ENCODE measurements at regions not wholly inside any gene's neighbourhood (a gene's known extent, or its start where the extent isn't known, plus 50 kb on each side); places are given as distances from the start of the nearest gene placed in this dataset.

GRCh38 chr12:65682112-65682511, 142.2 kb upstream of the HMGA2 start:
- Histone ChIP-seq H3K27ac (ENCODE audit: low read depth in 1 of 2, low read length in 1 of 2) (no peak overlapping the region), H3K27me3 (ENCODE audit: control insufficient read depth in 2 of 2, insufficient read depth in 1 of 2, low read length in 1 of 2) (no peaks in the 10 kb centered on the region), H3K36me3 (ENCODE audit: control insufficient read depth in 2 of 2, insufficient read depth in 2 of 2, low read length in 1 of 2) (no peaks in the 10 kb centered on the region), H3K4me3 (ENCODE audit: low read length in 2 of 2) (no peak overlapping the region), H3K4me1 (ENCODE audit: control insufficient read depth in 2 of 2, insufficient read depth in 2 of 2, low read length in 2 of 2) (no peaks in the 10 kb centered on the region), H3K9me3 (ENCODE audit: control insufficient read depth in 2 of 2, insufficient read depth in 1 of 2, low read length in 1 of 2) (no peaks in the 10 kb centered on the region)
- DNase-seq (ENCODE audit: low read depth in 6 of 9, low spot score in 9 of 9) = no peak
- 75% methylated on average over 3 of the region's 3 CpGs for WGBS

GRCh38 chr12:65684906-65685305, 139.4 kb upstream of the HMGA2 start:
- Histone ChIP-seq H3K36me3 (ENCODE audit: control insufficient read depth in 2 of 2, insufficient read depth in 2 of 2, low read length in 1 of 2) (no peaks in the 10 kb centered on the region), H3K27me3 (ENCODE audit: control insufficient read depth in 2 of 2, insufficient read depth in 1 of 2, low read length in 1 of 2) (no peaks in the 10 kb centered on the region), H3K4me1 (ENCODE audit: control insufficient read depth in 2 of 2, insufficient read depth in 2 of 2, low read length in 2 of 2) (no peaks in the 10 kb centered on the region), H3K27ac (ENCODE audit: low read depth in 1 of 2, low read length in 1 of 2) (no peak overlapping the region), H3K4me3 (ENCODE audit: low read length in 2 of 2) (no peak overlapping the region), H3K9me3 (ENCODE audit: control insufficient read depth in 2 of 2, insufficient read depth in 1 of 2, low read length in 1 of 2) (no peaks in the 10 kb centered on the region)
- DNase-seq (ENCODE audit: low read depth in 6 of 9, low spot score in 9 of 9) = no peak
- WGBS = 87% methylated on average over 2 of the region's 2 CpGs

DNA sequence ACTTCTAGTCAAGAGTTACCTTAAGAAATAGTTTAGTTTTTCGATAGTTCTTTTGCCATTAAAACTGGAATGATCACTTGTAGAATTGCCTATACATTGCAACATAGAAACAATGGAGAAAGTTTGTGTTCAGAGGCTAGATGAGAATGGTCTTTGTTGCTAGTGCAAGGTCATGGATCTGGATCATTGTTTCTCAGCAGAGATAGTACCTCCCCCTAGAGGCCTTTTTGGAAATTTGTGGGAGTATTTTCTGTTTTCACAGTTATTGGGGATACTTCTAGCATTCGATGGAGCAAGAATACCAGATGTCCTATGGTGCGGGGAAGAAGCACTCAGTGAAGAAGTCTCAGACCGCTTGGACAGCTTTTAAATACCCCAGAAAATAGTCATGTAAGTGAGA, 138.8 kb upstream of the HMGA2 start:
- H3K4me1 ChIP-seq (ENCODE audit: control insufficient read depth in 2 of 2, insufficient read depth in 2 of 2, low read length in 2 of 2) = no peaks in the 10 kb centered on the region
- 83% methylated on average over 4 of the region's 4 CpGs for WGBS

GRCh38 chr12:65689508-65689907, 134.8 kb upstream of the HMGA2 start:
- Histone ChIP-seq H3K27me3 (ENCODE audit: control insufficient read depth in 2 of 2, insufficient read depth in 1 of 2, low read length in 1 of 2) (no peaks in the 10 kb centered on the region), H3K36me3 (ENCODE audit: control insufficient read depth in 2 of 2, insufficient read depth in 2 of 2, low read length in 1 of 2) (no peaks in the 10 kb centered on the region), H3K9me3 (ENCODE audit: control insufficient read depth in 2 of 2, insufficient read depth in 1 of 2, low read length in 1 of 2) (no peaks in the 10 kb centered on the region), H3K4me1 (ENCODE audit: control insufficient read depth in 2 of 2, insufficient read depth in 2 of 2, low read length in 2 of 2) (no peaks in the 10 kb centered on the region), H3K27ac (ENCODE audit: low read depth in 1 of 2, low read length in 1 of 2) (no peak overlapping the region), H3K4me3 (ENCODE audit: low read length in 2 of 2) (no peak overlapping the region)
- no peak for DNase-seq (ENCODE audit: low read depth in 6 of 9, low spot score in 9 of 9)
- WGBS = 95% methylated on average over 2 of the region's 2 CpGs

More for the DNA sequence above, 138.8 kb upstream of the HMGA2 start:
- H3K4me3 ChIP-seq (ENCODE audit: low read length in 2 of 2) = no peak overlapping the region
- no peaks in the 10 kb centered on the region for H3K27me3 ChIP-seq (ENCODE audit: control insufficient read depth in 2 of 2, insufficient read depth in 1 of 2, low read length in 1 of 2)
- no peak overlapping the region for H3K27ac ChIP-seq (ENCODE audit: low read depth in 1 of 2, low read length in 1 of 2)
- H3K9me3 ChIP-seq (ENCODE audit: control insufficient read depth in 2 of 2, insufficient read depth in 1 of 2, low read length in 1 of 2) = no peaks in the 10 kb centered on the region
- H3K36me3 ChIP-seq (ENCODE audit: control insufficient read depth in 2 of 2, insufficient read depth in 2 of 2, low read length in 1 of 2) = no peaks in the 10 kb centered on the region
- DNase-seq (ENCODE audit: low read depth in 6 of 9, low spot score in 9 of 9) = peak in 1 of 9 donors; percentile 0

GRCh38 chr12:65690477-65690876, 133.8 kb upstream of the HMGA2 start:
- 91% methylated on average over 1 of the region's 1 CpG for WGBS

GRCh38 chr12:65694130-65694529, 130.2 kb upstream of the HMGA2 start:
- 91% methylated on average over 3 of the region's 3 CpGs for WGBS
- H3K4me3 ChIP-seq (ENCODE audit: low read length in 2 of 2) = no peak overlapping the region
- H3K9me3 ChIP-seq (ENCODE audit: control insufficient read depth in 2 of 2, insufficient read depth in 1 of 2, low read length in 1 of 2) = no peaks in the 10 kb centered on the region

More at GRCh38 chr12:65690477-65690876, 133.8 kb upstream of the HMGA2 start:
- no peak for DNase-seq (ENCODE audit: low read depth in 6 of 9, low spot score in 9 of 9)
- no peak overlapping the region for H3K4me3 ChIP-seq (ENCODE audit: low read length in 2 of 2)
- H3K27ac ChIP-seq (ENCODE audit: low read depth in 1 of 2, low read length in 1 of 2) = no peak overlapping the region
- no peaks in the 10 kb centered on the region for H3K9me3 ChIP-seq (ENCODE audit: control insufficient read depth in 2 of 2, insufficient read depth in 1 of 2, low read length in 1 of 2)
- H3K4me1 ChIP-seq (ENCODE audit: control insufficient read depth in 2 of 2, insufficient read depth in 2 of 2, low read length in 2 of 2) = no peaks in the 10 kb centered on the region
- H3K27me3 ChIP-seq (ENCODE audit: control insufficient read depth in 2 of 2, insufficient read depth in 1 of 2, low read length in 1 of 2) = no peaks in the 10 kb centered on the region
- no peaks in the 10 kb centered on the region for H3K36me3 ChIP-seq (ENCODE audit: control insufficient read depth in 2 of 2, insufficient read depth in 2 of 2, low read length in 1 of 2)

DNA sequence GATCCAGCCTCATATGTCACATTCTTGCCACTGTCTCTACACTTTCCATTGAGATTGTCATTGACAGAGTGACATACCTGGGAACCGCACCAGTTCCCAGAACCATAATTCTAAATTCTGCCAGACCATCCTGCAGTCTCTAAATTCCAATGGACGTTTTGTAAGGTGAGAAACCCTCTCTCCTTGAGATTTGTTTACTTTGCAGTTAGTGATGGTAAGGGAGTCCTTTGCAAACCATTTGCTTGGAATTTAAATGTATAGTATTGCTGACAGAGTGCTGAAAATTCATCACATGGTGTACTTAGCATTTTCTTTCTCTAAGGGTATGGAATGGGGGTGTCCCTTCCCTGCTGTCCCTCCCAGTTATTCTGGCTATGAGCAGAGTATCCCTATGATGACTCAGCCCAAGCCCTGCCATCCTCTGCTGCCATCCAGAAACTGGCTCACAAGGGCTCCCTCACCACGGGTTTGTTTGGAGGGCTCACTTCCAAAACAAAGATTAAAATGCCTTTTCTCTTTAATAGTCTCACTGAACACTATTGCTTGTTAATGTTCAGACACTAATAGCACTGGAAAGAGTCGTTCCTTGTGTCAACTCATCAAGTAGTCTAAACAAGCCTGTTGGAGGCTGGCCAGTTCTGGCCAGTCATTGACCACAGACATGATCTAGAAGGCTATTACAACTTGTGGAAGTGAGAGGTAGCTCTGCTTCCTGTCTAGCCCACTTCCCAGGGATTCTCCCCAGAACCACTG, 129.0 kb upstream of the HMGA2 start:
- 81% methylated on average over 4 of the region's 4 CpGs for WGBS
- no peaks in the 10 kb centered on the region for H3K9me3 ChIP-seq (ENCODE audit: control insufficient read depth in 2 of 2, insufficient read depth in 1 of 2, low read length in 1 of 2)
- no peak overlapping the region for H3K27ac ChIP-seq (ENCODE audit: low read depth in 1 of 2, low read length in 1 of 2)
- DNase-seq (ENCODE audit: low read depth in 6 of 9, low spot score in 9 of 9) = no peak
- no peaks in the 10 kb centered on the region for H3K36me3 ChIP-seq (ENCODE audit: control insufficient read depth in 2 of 2, insufficient read depth in 2 of 2, low read length in 1 of 2)
- H3K27me3 ChIP-seq (ENCODE audit: control insufficient read depth in 2 of 2, insufficient read depth in 1 of 2, low read length in 1 of 2) = no peaks in the 10 kb centered on the region
- H3K4me1 ChIP-seq (ENCODE audit: control insufficient read depth in 2 of 2, insufficient read depth in 2 of 2, low read length in 2 of 2) = no peaks in the 10 kb centered on the region
- H3K4me3 ChIP-seq (ENCODE audit: low read length in 2 of 2) = no peak overlapping the region

More at GRCh38 chr12:65694130-65694529, 130.2 kb upstream of the HMGA2 start:
- DNase-seq (ENCODE audit: low read depth in 6 of 9, low spot score in 9 of 9) = no peak
- H3K4me1 ChIP-seq (ENCODE audit: control insufficient read depth in 2 of 2, insufficient read depth in 2 of 2, low read length in 2 of 2) = no peaks in the 10 kb centered on the region
- H3K36me3 ChIP-seq (ENCODE audit: control insufficient read depth in 2 of 2, insufficient read depth in 2 of 2, low read length in 1 of 2) = no peaks in the 10 kb centered on the region
- no peaks in the 10 kb centered on the region for H3K27me3 ChIP-seq (ENCODE audit: control insufficient read depth in 2 of 2, insufficient read depth in 1 of 2, low read length in 1 of 2)
- no peak overlapping the region for H3K27ac ChIP-seq (ENCODE audit: low read depth in 1 of 2, low read length in 1 of 2)

DNA sequence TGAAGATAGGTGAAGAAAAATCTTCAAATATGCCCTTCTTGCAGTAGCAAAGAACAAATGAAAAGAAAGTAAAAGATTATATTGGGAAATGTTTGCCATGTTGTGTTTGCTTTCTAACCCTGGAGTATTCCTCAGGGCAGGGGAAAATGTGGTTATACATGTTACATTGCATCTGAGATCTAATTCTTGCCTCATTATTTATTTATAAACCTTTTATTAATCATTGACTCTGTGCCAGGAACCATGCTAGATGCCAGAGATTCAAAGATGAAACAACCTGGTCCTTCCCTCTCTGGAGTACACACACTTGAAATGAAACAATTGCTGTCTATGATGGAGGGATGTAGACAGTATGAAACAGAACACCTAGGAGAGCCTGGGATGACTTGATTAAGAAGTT, 128.1 kb upstream of the HMGA2 start:
- Histone ChIP-seq H3K9me3 (ENCODE audit: control insufficient read depth in 2 of 2, insufficient read depth in 1 of 2, low read length in 1 of 2) (no peaks in the 10 kb centered on the region), H3K27me3 (ENCODE audit: control insufficient read depth in 2 of 2, insufficient read depth in 1 of 2, low read length in 1 of 2) (no peaks in the 10 kb centered on the region), H3K4me3 (ENCODE audit: low read length in 2 of 2) (no peak overlapping the region), H3K27ac (ENCODE audit: low read depth in 1 of 2, low read length in 1 of 2) (no peak overlapping the region), H3K36me3 (ENCODE audit: control insufficient read depth in 2 of 2, insufficient read depth in 2 of 2, low read length in 1 of 2) (no peaks in the 10 kb centered on the region), H3K4me1 (ENCODE audit: control insufficient read depth in 2 of 2, insufficient read depth in 2 of 2, low read length in 2 of 2) (no peaks in the 10 kb centered on the region)
- DNase-seq (ENCODE audit: low read depth in 6 of 9, low spot score in 9 of 9) = no peak

DNA sequence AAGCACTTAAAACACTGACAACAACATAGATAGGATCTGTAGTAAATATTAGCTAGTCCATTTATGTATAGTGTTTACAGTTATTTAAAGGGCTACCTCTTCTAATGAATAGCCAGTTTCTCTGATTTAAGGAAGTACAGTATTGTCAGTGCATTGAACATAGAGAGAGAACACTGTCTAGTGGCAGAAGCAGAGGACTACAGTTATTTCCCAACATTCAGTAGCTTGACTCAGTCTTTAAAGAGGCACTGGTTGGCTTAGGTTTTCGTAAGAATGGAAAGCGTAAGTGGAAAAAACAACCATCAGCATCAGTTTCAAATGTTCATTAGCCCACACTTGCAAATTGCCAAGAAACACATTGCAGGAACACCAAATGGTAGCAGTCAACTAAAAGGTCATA, 125.0 kb upstream of the HMGA2 start:
- DNase-seq (ENCODE audit: low read depth in 6 of 9, low spot score in 9 of 9) = no peak

More for the DNA sequence above, 125.0 kb upstream of the HMGA2 start:
- Histone ChIP-seq H3K9me3 (ENCODE audit: control insufficient read depth in 2 of 2, insufficient read depth in 1 of 2, low read length in 1 of 2) (no peaks in the 10 kb centered on the region), H3K27me3 (ENCODE audit: control insufficient read depth in 2 of 2, insufficient read depth in 1 of 2, low read length in 1 of 2) (no peaks in the 10 kb centered on the region), H3K4me3 (ENCODE audit: low read length in 2 of 2) (no peak overlapping the region), H3K36me3 (ENCODE audit: control insufficient read depth in 2 of 2, insufficient read depth in 2 of 2, low read length in 1 of 2) (no peaks in the 10 kb centered on the region), H3K4me1 (ENCODE audit: control insufficient read depth in 2 of 2, insufficient read depth in 2 of 2, low read length in 2 of 2) (no peaks in the 10 kb centered on the region), H3K27ac (ENCODE audit: low read depth in 1 of 2, low read length in 1 of 2) (no peak overlapping the region)
- 95% methylated on average over 2 of the region's 2 CpGs for WGBS

Measured in thymus (tissue), 11 donors.